ENCODE measurements at regions not wholly inside any gene's neighbourhood (a gene's known extent, or its start where the extent isn't known, plus 50 kb on each side); places are given as distances from the start of the nearest gene placed in this dataset.

GRCh38 chr15:29411299-29411698 is 141.7 kb upstream of the NSMCE3 start:
- WGBS (ENCODE audit: extremely low coverage, insufficient read length, low lambda C conversion rate), result no CpG with 5 or more reads among the region's 3 CpGs
- no peaks in the 10 kb centered on the region for H3K23me2 ChIP-seq (ENCODE audit: insufficient read length, low read depth, low read length, poor library complexity, severe bottlenecking)
- no peak overlapping the region for H2BK15ac ChIP-seq (ENCODE audit: low read depth, low read length)
- H3K4me3 Mint-ChIP-seq, result no peak overlapping the region
- H3K79me1 ChIP-seq (ENCODE audit: insufficient read depth, low read depth, low read length, poor library complexity, severe bottlenecking), result no peaks in the 10 kb centered on the region
- H3K23ac ChIP-seq (ENCODE audit: insufficient read length, low read depth, low read length), result no peak overlapping the region
- H3K4me2 ChIP-seq (ENCODE audit: insufficient read depth, insufficient read length, low read length), result no peak overlapping the region
- H3K4me1 Mint-ChIP-seq, result peaks cover 11 to 20% of the 10 kb centered on the region in 2 experiments
- no peaks in the 10 kb centered on the region; the same call in 1 of the 2 replicates for H3K4me1 ChIP-seq (ENCODE audit: insufficient read depth, low read length)
- H3K9ac ChIP-seq (ENCODE audit: extremely low read depth, insufficient read length, low read length), result no peak overlapping the region
- no peaks in the 10 kb centered on the region; a peak in 1 of 5 replicates for H3K9me3 Mint-ChIP-seq
- no peaks in the 10 kb centered on the region for H4K20me1 ChIP-seq (ENCODE audit: control insufficient read depth, insufficient read depth, insufficient read length)
- H3K9me3 ChIP-seq (ENCODE audit: control insufficient read depth, low read depth, low read length), result no peaks in the 10 kb centered on the region
- no peak overlapping the region for H4K8ac ChIP-seq (replicated peaks; ENCODE audit: insufficient read length, low read depth, low read length)
- H2BK20ac ChIP-seq (ENCODE audit: low read depth, low read length, poor library complexity, severe bottlenecking), result no peak overlapping the region
- no peak overlapping the region for H4K91ac ChIP-seq (ENCODE audit: insufficient read length, low read depth, low read length)
- no peak overlapping the region for H4K5ac ChIP-seq (ENCODE audit: insufficient read length, low read depth, low read length)
- H3K27ac ChIP-seq (ENCODE audit: insufficient read length, low read depth, low read length), result no peak overlapping the region
- no peaks in the 10 kb centered on the region for H3K27me3 ChIP-seq (ENCODE audit: insufficient read depth, low read length)
- H2BK12ac ChIP-seq (ENCODE audit: insufficient read length, low read depth, low read length), result no peak overlapping the region
- H3K27ac Mint-ChIP-seq, result no peak overlapping the region
- no peak overlapping the region for H2BK5ac ChIP-seq (ENCODE audit: insufficient read length, low read length)
- H3T11ph ChIP-seq (ENCODE audit: low read length), result no peak overlapping the region
- H3K36me3 Mint-ChIP-seq (ENCODE audit: insufficient read depth in 1 of 3, low read depth in 3 of 3), result no peaks in the 10 kb centered on the region; a peak in 1 of 7 replicates
- H3K79me2 ChIP-seq (ENCODE audit: insufficient read depth, low read length), result no peaks in the 10 kb centered on the region; the same call in 1 of the 2 replicates
- DNase-seq, result no peak
- H3K27me3 Mint-ChIP-seq (ENCODE audit: low read depth), result no peaks in the 10 kb centered on the region
- no peak overlapping the region for H3K14ac ChIP-seq (ENCODE audit: insufficient read depth, low read length)
- H2BK120ac ChIP-seq (ENCODE audit: low read depth, low read length, poor library complexity, severe bottlenecking), result no peak overlapping the region
- H3K56ac ChIP-seq (ENCODE audit: insufficient read length, low read depth, low read length), result no peak overlapping the region
- H2AK5ac ChIP-seq (ENCODE audit: insufficient read length, low read length), result no peak overlapping the region
- H3K18ac ChIP-seq (ENCODE audit: insufficient read length, low read depth, low read length), result no peak overlapping the region
- TF ChIP-seq CTCF (conservative IDR thresholded peaks at IDR 0.05), result no peak
- no peak overlapping the region for H2AFZ ChIP-seq (ENCODE audit: low read length)
- no peak overlapping the region for H3K4ac ChIP-seq (ENCODE audit: low read depth, low read length)

Data from H9 (cell line).